Upper lobe of right lung (tissue), 1 donor: ENCODE measurements at regions not wholly inside any gene's neighbourhood (a gene's known extent, or its start where the extent isn't known, plus 50 kb on each side); places are given as distances from the start of the nearest gene placed in this dataset.

Experiments used
- ATAC-seq: fragments of 200-7000 bp; cut with Tn5 transposase; one replicate; pipeline ENCODE4 v1.9.1; 2020; ENCODE audit warnings: mild to moderate bottlenecking, moderate library complexity
- DNase-seq: peaks from one replicate; pipeline ENCODE4 v3.0.0-alpha.2; 2020
- H3K27ac ChIP-seq: fragments of 200-600 bp; one replicate; pipeline ENCODE4 v1.8.0; 2022
- H3K27me3 ChIP-seq: fragments of 200-600 bp; one replicate; pipeline ENCODE4 v1.8.0; 2022; ENCODE audit warnings: mild to moderate bottlenecking
- H3K36me3 ChIP-seq: fragments of 200-600 bp; one replicate; pipeline ENCODE4 v1.8.0; 2022
- H3K4me1 ChIP-seq: fragments of 200-600 bp; one replicate; pipeline ENCODE4 v1.8.0; 2022
- H3K4me3 ChIP-seq: fragments of 200-600 bp; one replicate; pipeline ENCODE4 v1.8.0; 2022; ENCODE audit warnings: mild to moderate bottlenecking
- H3K9me3 ChIP-seq: fragments of 200-600 bp; one replicate; pipeline ENCODE4 v1.8.0; 2022
- intact Hi-C: fragments of 100-400 bp; cut with DNase I; formaldehyde crosslinking; loops from one replicate; pipeline ENCODE4 v1.11.0; 2022
- TF ChIP-seq, protein P1 (sequence below): fragments of 200-600 bp; IDR thresholded peaks from one replicate; pipeline ENCODE4 v1.8.0; 2022; ENCODE audit warnings: antibody characterized with exemption
- donor health status: DM: no; HTN: yes; CAD: no; lungs with severe emphysema.

GRCh38 chr14:87630846-87631245 lies 362.1 kb downstream of the GALC start:
- no peaks in the 10 kb centered on the region for H3K27me3 ChIP-seq
- intact Hi-C loops = no loop called here
- H3K9me3 ChIP-seq = no peaks in the 10 kb centered on the region
- no peaks in the 10 kb centered on the region for H3K36me3 ChIP-seq
- ATAC-seq (no peak), DNase-seq (no peak)
- H3K27ac ChIP-seq = no peak overlapping the region
- H3K4me1 ChIP-seq = no peaks in the 10 kb centered on the region
- TF ChIP-seq, protein P1, sequence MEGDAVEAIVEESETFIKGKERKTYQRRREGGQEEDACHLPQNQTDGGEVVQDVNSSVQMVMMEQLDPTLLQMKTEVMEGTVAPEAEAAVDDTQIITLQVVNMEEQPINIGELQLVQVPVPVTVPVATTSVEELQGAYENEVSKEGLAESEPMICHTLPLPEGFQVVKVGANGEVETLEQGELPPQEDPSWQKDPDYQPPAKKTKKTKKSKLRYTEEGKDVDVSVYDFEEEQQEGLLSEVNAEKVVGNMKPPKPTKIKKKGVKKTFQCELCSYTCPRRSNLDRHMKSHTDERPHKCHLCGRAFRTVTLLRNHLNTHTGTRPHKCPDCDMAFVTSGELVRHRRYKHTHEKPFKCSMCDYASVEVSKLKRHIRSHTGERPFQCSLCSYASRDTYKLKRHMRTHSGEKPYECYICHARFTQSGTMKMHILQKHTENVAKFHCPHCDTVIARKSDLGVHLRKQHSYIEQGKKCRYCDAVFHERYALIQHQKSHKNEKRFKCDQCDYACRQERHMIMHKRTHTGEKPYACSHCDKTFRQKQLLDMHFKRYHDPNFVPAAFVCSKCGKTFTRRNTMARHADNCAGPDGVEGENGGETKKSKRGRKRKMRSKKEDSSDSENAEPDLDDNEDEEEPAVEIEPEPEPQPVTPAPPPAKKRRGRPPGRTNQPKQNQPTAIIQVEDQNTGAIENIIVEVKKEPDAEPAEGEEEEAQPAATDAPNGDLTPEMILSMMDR = no peak
- H3K4me3 ChIP-seq = no peak overlapping the region

- H3K4me1 ChIP-seq = no peaks in the 10 kb centered on the region
- TF ChIP-seq, protein P1 = no peak
- H3K27ac ChIP-seq = no peak overlapping the region
- H3K36me3 ChIP-seq = no peaks in the 10 kb centered on the region
- H3K9me3 ChIP-seq = no peaks in the 10 kb centered on the region
- ATAC-seq = no peak
- DNase-seq = no peak
- intact Hi-C loops = no loop called here
- H3K4me3 ChIP-seq = no peak overlapping the region
- H3K27me3 ChIP-seq = no peaks in the 10 kb centered on the region
Observed at GRCh38 chr14:87629788-87630187, 363.2 kb downstream of the GALC start.

- Histone ChIP-seq H3K27me3 (no peaks in the 10 kb centered on the region), H3K9me3 (no peaks in the 10 kb centered on the region), H3K4me3 (no peak overlapping the region), H3K36me3 (no peaks in the 10 kb centered on the region), H3K4me1 (no peaks in the 10 kb centered on the region), H3K27ac (no peak overlapping the region)
- ATAC-seq (no peak), DNase-seq (no peak)
- TF ChIP-seq, protein P1 = no peak
- intact Hi-C loops = no loop called here
Observed at GRCh38 chr14:87628780-87629179, 364.2 kb downstream of the GALC start.

DNA sequence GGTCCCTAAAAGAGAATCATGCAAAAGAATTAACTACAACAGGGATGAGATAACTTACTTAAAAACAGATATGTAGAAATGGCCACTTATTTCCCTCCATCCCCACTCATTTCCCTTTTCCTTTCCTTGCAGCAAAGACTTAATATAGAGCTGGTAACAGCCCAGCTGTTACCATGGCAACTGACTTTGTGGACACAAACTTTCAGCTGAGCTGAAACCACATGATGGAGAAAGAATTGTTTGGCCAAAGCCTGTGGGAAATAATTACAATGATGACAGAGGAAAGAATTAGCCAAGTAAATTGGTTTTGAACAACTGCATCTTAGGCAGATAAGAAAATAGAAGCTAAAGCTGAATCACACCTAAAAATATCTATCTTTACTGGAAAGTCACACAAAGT lies 364.9 kb downstream of the GALC start:
- Histone ChIP-seq H3K27me3 (no peaks in the 10 kb centered on the region), H3K4me1 (no peaks in the 10 kb centered on the region), H3K36me3 (no peaks in the 10 kb centered on the region), H3K9me3 (no peaks in the 10 kb centered on the region), H3K4me3 (no peak overlapping the region), H3K27ac (no peak overlapping the region)
- DNase-seq (no peak), ATAC-seq (peak; percentile 47)
- TF ChIP-seq, protein P1 = no peak
- intact Hi-C loops = no loop called here

GRCh38 chr14:87626266-87626665 lies 366.7 kb downstream of the GALC start:
- Histone ChIP-seq H3K4me3 (no peak overlapping the region), H3K27me3 (no peaks in the 10 kb centered on the region), H3K27ac (no peak overlapping the region), H3K4me1 (no peaks in the 10 kb centered on the region), H3K36me3 (no peaks in the 10 kb centered on the region), H3K9me3 (no peaks in the 10 kb centered on the region)
- intact Hi-C loops = no loop called here
- TF ChIP-seq, protein P1 = no peak
- no peak for DNase-seq
- ATAC-seq = no peak

DNA sequence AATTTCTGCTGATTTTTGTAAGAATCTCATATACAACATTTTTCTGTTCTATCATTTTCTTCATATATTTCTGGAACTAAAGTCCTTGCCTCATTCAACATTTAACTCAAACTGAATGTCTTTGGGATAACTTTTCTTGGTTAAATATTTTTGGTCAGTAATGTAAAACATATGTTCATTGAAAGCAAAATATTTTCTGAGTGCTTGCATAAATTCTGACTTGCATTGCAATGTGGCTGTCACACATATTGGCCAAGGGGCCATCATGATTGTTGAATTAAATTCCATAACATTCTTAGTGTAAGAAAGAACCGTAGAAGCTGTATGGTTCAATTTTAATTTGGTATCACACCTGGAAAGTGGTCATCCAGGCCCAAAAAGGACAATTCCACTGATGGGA lies 369.4 kb downstream of the GALC start:
- no peak overlapping the region for H3K27ac ChIP-seq
- intact Hi-C loops = no loop called here
- no peak for DNase-seq
- no peaks in the 10 kb centered on the region for H3K36me3 ChIP-seq
- H3K4me3 ChIP-seq = no peak overlapping the region
- peaks cover 2% of the 10 kb centered on the region for H3K9me3 ChIP-seq
- no peaks in the 10 kb centered on the region for H3K27me3 ChIP-seq
- no peak for ATAC-seq
- no peaks in the 10 kb centered on the region for H3K4me1 ChIP-seq
- TF ChIP-seq, protein P1 = no peak
